PC-3 (cell line): ENCODE measurements at regions not wholly inside any gene's neighbourhood (a gene's known extent, or its start where the extent isn't known, plus 50 kb on each side); places are given as distances from the start of the nearest gene placed in this dataset.

Experiments used
- CTCF ChIP-seq: fragments of 300-600 bp; sonication (generic); conservative IDR thresholded peaks from 2 replicates; pipeline ENCODE4 v1.5.1; 2017; ENCODE audit warnings: antibody characterized with exemption, low read depth, mild to moderate bottlenecking, low read length
- EZH2 ChIP-seq: fragments of 300-600 bp; sonication (generic); IDR thresholded peaks from one replicate; pipeline ENCODE4 v1.6.1; 2017; ENCODE audit warnings: antibody characterized with exemption, mild to moderate bottlenecking, low read length; ENCODE audit not compliant: unreplicated experiment
- EZH2phosphoT487 ChIP-seq: fragments of 300-600 bp; sonication (generic); IDR thresholded peaks from 2 replicates; pipeline ENCODE4 v1.6.1; 2018; ENCODE audit warnings: mild to moderate bottlenecking, antibody characterized with exemption, low read length, borderline replicate concordance

- TF ChIP-seq EZH2phosphoT487 (no peak), CTCF (no peak), EZH2 (no peak)
Measured at GRCh38 chr5:12237837-12238575, 333.8 kb upstream of the CTNND2 start.
